H1 (cell line): ENCODE measurements at regions not wholly inside any gene's neighbourhood (a gene's known extent, or its start where the extent isn't known, plus 50 kb on each side); places are given as distances from the start of the nearest gene placed in this dataset.
"Not testable (repeated sequence)": the region's sequence is repeated elsewhere in the genome, so short reads cannot be mapped to it uniquely, and the experiment has no call there.

Source experiments
- CTCF ChIA-PET: fragments of 300-600 bp; sonication (Branson Sonifier 250); formaldehyde crosslinking; loops from one replicate; lab custom pipeline; 2021; ENCODE audit not compliant: partially characterized antibody; lab: Charles Lee
- POLR2A ChIA-PET: fragments of 300-600 bp; sonication (Branson Sonifier 250); formaldehyde crosslinking; loops from one replicate; lab custom pipeline; 2021; ENCODE audit warnings: inconsistent platforms; ENCODE audit not compliant: partially characterized antibody; lab: Charles Lee
- DNase-seq, 2 experiments: peaks; one replicate each; pipeline versions ENCODE4 v3.0.0 to v3.0.0-alpha.2; 2010 to 2022; ENCODE audit warnings: low spot score in 2 of 2, low read depth in 1 of 2, mixed read lengths in 1 of 2
- FAIRE-seq: peaks from 2 replicates; lab custom pipeline; 2011; peaks lifted over from hg19 to GRCh38; lab: Jason Lieb, UNC
- H2AFZ ChIP-seq: 2 replicates; pipeline ENCODE4 v1.8.1; 2012; ENCODE audit warnings: low read length, inconsistent platforms
- H2AK5ac ChIP-seq: 2 replicates; pipeline ENCODE4 v1.6.1; 2013; ENCODE audit warnings: low read depth, low read length
- H2BK120ac ChIP-seq: replicated peaks from 2 replicates; pipeline ENCODE3; 2013; ENCODE audit warnings: low read depth, low read length, inconsistent platforms
- H2BK12ac ChIP-seq: 2 replicates; pipeline ENCODE4 v1.6.1; 2013; ENCODE audit warnings: low read depth, low read length
- H2BK15ac ChIP-seq: 2 replicates; pipeline ENCODE4 v1.6.1; 2013; ENCODE audit warnings: low read length
- H2BK20ac ChIP-seq: 2 replicates; pipeline ENCODE4 v1.6.1; 2013; ENCODE audit warnings: low read length
- H2BK5ac ChIP-seq: 2 replicates; pipeline ENCODE4 v1.6.1; 2013; ENCODE audit warnings: low read depth, low read length
- H3K14ac ChIP-seq: 2 replicates; pipeline ENCODE4 v1.6.1; 2013; ENCODE audit warnings: inconsistent platforms; ENCODE audit not compliant: insufficient read length
- H3K18ac ChIP-seq: 2 replicates; pipeline ENCODE4 v1.6.1; 2013; ENCODE audit warnings: low read length; ENCODE audit errors: extremely low read depth
- H3K23ac ChIP-seq: 2 replicates; pipeline ENCODE4 v1.6.1; 2013; ENCODE audit warnings: inconsistent platforms; ENCODE audit not compliant: insufficient read length
- H3K23me2 ChIP-seq: 2 replicates; pipeline ENCODE4 v1.6.1; 2013; ENCODE audit warnings: low read depth, low read length
- H3K27ac ChIP-seq: 2 replicates; pipeline ENCODE4 v1.6.1; 2011; ENCODE audit warnings: low read depth, low read length, inconsistent platforms
- H3K27me3 ChIP-seq, 4 experiments: replicated peaks in 1 of 4; 1 replicate in 1 of 4; 2 replicates in 3 of 4; pipeline versions ENCODE4 v1.6.1 to v1.8.1; 2011 to 2013; ENCODE audit warnings: low read length in 3 of 4, mild to moderate bottlenecking in 3 of 4, inconsistent platforms in 2 of 4, mixed read lengths in 2 of 4, moderate library complexity in 1 of 4; ENCODE audit not compliant: control insufficient read depth in 3 of 4, insufficient read depth in 3 of 4; ENCODE audit errors: extremely low read depth in 1 of 4
- H3K36me3 ChIP-seq, 4 experiments: 2 replicates each; pipeline versions ENCODE4 v1.6.1 to v1.8.1; 2011 to 2013; ENCODE audit warnings: mild to moderate bottlenecking in 4 of 4, low read length in 3 of 4, moderate library complexity in 2 of 4, control low read depth in 1 of 4, inconsistent platforms in 1 of 4; ENCODE audit not compliant: insufficient read depth in 4 of 4, control insufficient read depth in 2 of 4
- H3K4ac ChIP-seq: replicated peaks from 2 replicates; pipeline ENCODE3; 2013; ENCODE audit warnings: low read length, low read depth, mixed read lengths, inconsistent platforms; ENCODE audit not compliant: insufficient read length
- H3K4me1 ChIP-seq, 4 experiments: replicated peaks in 1 of 4; 1 replicate in 1 of 4; 2 replicates in 3 of 4; pipeline versions ENCODE4 v1.6.1 to v1.8.1; 2011 to 2013; ENCODE audit warnings: low read length in 3 of 4, inconsistent platforms in 2 of 4, mixed read lengths in 1 of 4; ENCODE audit not compliant: insufficient read depth in 4 of 4, control insufficient read depth in 3 of 4
- H3K4me2 ChIP-seq, 2 experiments: 2 replicates each; pipeline versions ENCODE4 v1.6.1 to v1.8.1; 2011 to 2013; ENCODE audit warnings: low read depth in 2 of 2, low read length in 2 of 2, control low read depth in 1 of 2, inconsistent platforms in 1 of 2, mild to moderate bottlenecking in 1 of 2; ENCODE audit not compliant: insufficient read depth in 1 of 2
- H3K4me3 ChIP-seq, 4 experiments: fragments of 200-600, 300-600 bp in 1 of 4; sonication (generic), shearing (Covaris generic), sonication (Bioruptor Twin) in 1 of 4; 2 replicates each; pipeline versions ENCODE4 v1.5.1 to v1.8.1; 2011 to 2016; ENCODE audit warnings: low read length in 4 of 4, low read depth in 3 of 4, control low read depth in 2 of 4, inconsistent platforms in 2 of 4, mild to moderate bottlenecking in 2 of 4, mixed read lengths in 1 of 4, moderate library complexity in 1 of 4; ENCODE audit not compliant: insufficient read depth in 2 of 4; ENCODE audit errors: extremely low read depth in 1 of 4
- H3K56ac ChIP-seq: replicated peaks from 2 replicates; pipeline ENCODE3; 2013; ENCODE audit warnings: low read depth, mild to moderate bottlenecking, mixed read lengths, low read length, inconsistent platforms; ENCODE audit not compliant: insufficient read length
- H3K79me1 ChIP-seq: 2 replicates; pipeline ENCODE4 v1.6.1; 2013; ENCODE audit warnings: low read depth, low read length, control low read depth
- H3K79me2 ChIP-seq, 2 experiments: 2 replicates each; pipeline versions ENCODE4 v1.6.1 to v1.8.1; 2012 to 2013; ENCODE audit warnings: low read length in 2 of 2, mild to moderate bottlenecking in 2 of 2, inconsistent platforms in 1 of 2; ENCODE audit not compliant: insufficient read depth in 2 of 2, control insufficient read depth in 1 of 2
- H3K9ac ChIP-seq, 4 experiments: replicated peaks in 1 of 4; 1 replicate in 1 of 4; 2 replicates in 3 of 4; pipeline versions ENCODE4 v1.6.1 to v1.8.1; 2011 to 2013; ENCODE audit warnings: low read depth in 3 of 4, low read length in 3 of 4, control low read depth in 2 of 4, mild to moderate bottlenecking in 2 of 4, moderate library complexity in 2 of 4, inconsistent platforms in 1 of 4; ENCODE audit errors: extremely low read depth in 1 of 4
- H3K9me3 ChIP-seq, 2 experiments: 2 replicates each; pipeline versions ENCODE4 v1.6.1 to v1.8.1; 2012 to 2013; ENCODE audit warnings: mild to moderate bottlenecking in 2 of 2, moderate library complexity in 2 of 2, control low read depth in 1 of 2, inconsistent platforms in 1 of 2, low read depth in 1 of 2, low read length in 1 of 2, mixed read lengths in 1 of 2; ENCODE audit not compliant: insufficient read depth in 2 of 2
- H4K20me1 ChIP-seq, 2 experiments: replicated peaks in 1 of 2; 2 replicates each; pipeline versions ENCODE3 to v1.8.1; 2011 to 2013; ENCODE audit warnings: inconsistent platforms in 2 of 2, low read length in 2 of 2, mild to moderate bottlenecking in 1 of 2; ENCODE audit not compliant: insufficient read depth in 2 of 2, control insufficient read depth in 1 of 2
- H4K5ac ChIP-seq: 2 replicates; pipeline ENCODE4 v1.6.1; 2013; ENCODE audit warnings: low read length, low read depth, mixed read lengths, inconsistent platforms; ENCODE audit not compliant: insufficient read length
- H4K8ac ChIP-seq: 2 replicates; pipeline ENCODE4 v1.8.0; 2013; ENCODE audit warnings: mild to moderate bottlenecking, moderate library complexity, low read length, inconsistent platforms; ENCODE audit not compliant: insufficient read depth; ENCODE audit errors: extremely low read depth
- H4K91ac ChIP-seq: replicated peaks from 2 replicates; pipeline ENCODE3; 2013; ENCODE audit warnings: low read length, mixed read lengths, inconsistent platforms; ENCODE audit not compliant: insufficient read length
- ASH2L ChIP-seq: fragments of 200-600, 300-600 bp; sonication (generic); IDR thresholded peaks from one replicate; pipeline ENCODE4 v1.7.1; 2017; ENCODE audit warnings: low read length
- BRCA1 ChIP-seq: IDR thresholded peaks from 2 replicates; pipeline ENCODE4 v1.6.1; 2012; ENCODE audit warnings: low read depth, low read length, improper control_type of control experiment
- SAP30 ChIP-seq: fragments of 300-600 bp; sonication (generic); IDR thresholded peaks from 2 replicates; pipeline ENCODE4 v1.7.1; 2012; ENCODE audit warnings: low read length, moderate library complexity, mild to moderate bottlenecking, inconsistent platforms; ENCODE audit not compliant: insufficient read depth, insufficient replicate concordance
- WGBS, 2 experiments: shearing (Covaris generic) in 1 of 2; methylation state at CpG; one replicate each; pipeline versions ENCODE4 v1.1.6 to v1.1.7; 2013 to 2015; ENCODE audit warnings: low lambda C conversion rate in 2 of 2, mixed read lengths in 2 of 2, inconsistent platforms in 1 of 2, low coverage in 1 of 2, missing lambda C conversion rate in 1 of 2; ENCODE audit not compliant: insufficient replicate concordance in 2 of 2, insufficient coverage in 1 of 2, insufficient read length in 1 of 2; ENCODE audit errors: extremely low coverage in 1 of 2, missing lambda C conversion rate in 1 of 2; 5-methylcytosine and 5-hydroxymethylcytosine counted together

DNA sequence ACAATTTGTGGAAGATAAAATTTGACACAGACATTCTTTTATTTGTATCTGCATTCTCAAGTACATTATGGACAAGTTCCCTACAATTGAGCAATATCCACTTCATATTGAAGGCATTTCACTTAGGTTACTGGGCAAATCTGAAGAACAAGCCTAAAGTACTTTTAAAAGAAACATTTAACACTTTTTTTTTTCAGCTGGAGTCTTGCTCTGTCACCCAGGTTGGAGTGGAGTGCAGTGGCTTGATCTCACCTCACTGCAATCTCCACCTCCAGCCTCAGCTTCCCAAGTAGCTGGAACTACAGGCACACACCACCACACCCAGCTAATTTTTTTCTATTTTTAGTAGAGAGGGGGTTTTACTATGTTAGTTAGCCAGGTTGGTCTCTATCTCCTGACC is 70.2 kb downstream of the OR4C45 start (continued):
- TF ChIP-seq SAP30, result no peak
- TF ChIP-seq BRCA1, result no peak
- TF ChIP-seq ASH2L, result no peak

DNA sequence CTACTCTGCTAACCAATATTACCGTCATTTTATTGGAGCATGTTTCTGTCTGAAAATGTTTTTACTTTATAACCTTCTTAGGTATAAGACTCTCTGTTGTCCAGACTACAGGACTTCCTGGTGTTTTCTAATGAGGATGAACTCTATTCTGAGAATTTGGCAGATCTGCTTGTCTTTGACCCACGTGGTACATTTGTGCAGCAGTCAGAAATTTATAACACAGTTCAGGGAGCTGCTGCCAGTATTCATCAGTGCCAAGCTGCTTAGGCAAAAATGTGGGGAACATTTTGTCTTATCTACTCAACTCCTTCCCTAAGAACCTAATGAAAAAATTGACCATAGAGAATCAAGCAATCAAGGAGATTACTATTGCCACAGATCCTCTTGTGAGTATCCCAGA is 108.0 kb downstream of the OR4C45 start:
- H3K4me3 ChIP-seq, H3K23ac ChIP-seq, H3K14ac ChIP-seq, H2BK5ac ChIP-seq, H4K5ac ChIP-seq, H2AFZ ChIP-seq, H3K4ac ChIP-seq, H3K27ac ChIP-seq, FAIRE-seq, POLR2A ChIA-PET, H2BK120ac ChIP-seq, H3K23me2 ChIP-seq, H2BK15ac ChIP-seq, H2AK5ac ChIP-seq, H2BK20ac ChIP-seq, H3K36me3 ChIP-seq, H3K4me2 ChIP-seq, DNase-seq, H4K8ac ChIP-seq, H3K56ac ChIP-seq, H3K4me1 ChIP-seq, H3K27me3 ChIP-seq, H4K91ac ChIP-seq, H4K20me1 ChIP-seq, H3K18ac ChIP-seq, H2BK12ac ChIP-seq, H3K9ac ChIP-seq, H3K79me1 ChIP-seq, H3K79me2 ChIP-seq: not testable (repeated sequence)
- 32% methylated on average over 2 of the region's 2 CpGs; no CpG with 5 or more reads in 1 of the 2 experiments for WGBS, 2 experiments
- H3K9me3 ChIP-seq, result peaks cover 38 to 64% of the 10 kb centered on the region in 2 experiments
- CTCF ChIA-PET, result interaction anchor here (0.6 kb wide), 1 partner anchor 360 kb away, joined by 3 read pairs; no protein-coding TSS in a partner anchor
